HG03565 (cell line): ENCODE measurements at regions not wholly inside any gene's neighbourhood (a gene's known extent, or its start where the extent isn't known, plus 50 kb on each side); places are given as distances from the start of the nearest gene placed in this dataset.

Experiments used
- ATAC-seq: cut with Tn5 transposase; IDR thresholded peaks from one replicate; pipeline ENCODE4 v1.9.1; 2021; ENCODE audit warnings: mild to moderate bottlenecking, moderate library complexity; ENCODE audit not compliant: unreplicated experiment

GRCh38 chr9:20125727-20126126 lies 336.9 kb upstream of the SLC24A2 start:
- no peak for ATAC-seq

GRCh38 chr9:20119566-20119965 lies 330.7 kb upstream of the SLC24A2 start:
- ATAC-seq = no peak

- ATAC-seq = no peak
These were observed 329.1 kb upstream of the SLC24A2 start for GRCh38 chr9:20117986-20118385.

GRCh38 chr9:20117482-20117881 lies 328.6 kb upstream of the SLC24A2 start:
- ATAC-seq = no peak

GRCh38 chr9:20114974-20115373 lies 326.1 kb upstream of the SLC24A2 start:
- ATAC-seq = no peak

GRCh38 chr9:20112205-20112783 lies 323.5 kb upstream of the SLC24A2 start:
- no peak for ATAC-seq

- ATAC-seq = no peak
These were observed 322.5 kb upstream of the SLC24A2 start for GRCh38 chr9:20111173-20111843.

- no peak for ATAC-seq
These were observed 306.7 kb upstream of the SLC24A2 start for GRCh38 chr9:20095430-20096092.

- no peak for ATAC-seq
These were observed 303.7 kb upstream of the SLC24A2 start for GRCh38 chr9:20092561-20092960.

GRCh38 chr9:20087481-20087880 lies 298.6 kb upstream of the SLC24A2 start:
- no peak for ATAC-seq

- ATAC-seq = no peak
These were observed 297.0 kb upstream of the SLC24A2 start for GRCh38 chr9:20085842-20086241.

GRCh38 chr9:20084125-20084524 lies 295.3 kb upstream of the SLC24A2 start:
- no peak for ATAC-seq

- ATAC-seq = no peak
These were observed 294.6 kb upstream of the SLC24A2 start for GRCh38 chr9:20083390-20083789.

- no peak for ATAC-seq
These were observed 294.0 kb upstream of the SLC24A2 start for GRCh38 chr9:20082831-20083230.

GRCh38 chr9:20082406-20082805 lies 293.6 kb upstream of the SLC24A2 start:
- ATAC-seq = no peak

GRCh38 chr9:20078246-20078645 lies 289.4 kb upstream of the SLC24A2 start:
- no peak for ATAC-seq

GRCh38 chr9:20074291-20074690 lies 285.5 kb upstream of the SLC24A2 start:
- ATAC-seq = no peak

GRCh38 chr9:20070336-20070735 lies 281.5 kb upstream of the SLC24A2 start:
- ATAC-seq = no peak

GRCh38 chr9:20065796-20066700 lies 277.2 kb upstream of the SLC24A2 start:
- no peak for ATAC-seq

- ATAC-seq = no peak
These were observed 276.2 kb upstream of the SLC24A2 start for GRCh38 chr9:20065046-20065445.

GRCh38 chr9:20054734-20055133 lies 265.9 kb upstream of the SLC24A2 start:
- no peak for ATAC-seq
